HCT116 (cell line): ENCODE measurements at regions not wholly inside any gene's neighbourhood (a gene's known extent, or its start where the extent isn't known, plus 50 kb on each side); places are given as distances from the start of the nearest gene placed in this dataset.
A peak's percentile ranks its signal among the peaks of the same experiment; 100 is the strongest.

Experiments
- CEBPB ChIP-seq: IDR thresholded peaks from 2 replicates; pipeline ENCODE4 v1.6.1; 2012; ENCODE audit warnings: low read depth
- MAX ChIP-seq: IDR thresholded peaks from 2 replicates; pipeline ENCODE4 v1.6.1; 2012
- POLR2A ChIP-seq: IDR thresholded peaks from 2 replicates; pipeline ENCODE4 v1.7.0; 2011; ENCODE audit warnings: borderline replicate concordance; ENCODE audit not compliant: insufficient read depth, insufficient read length; ENCODE audit errors: extremely low read depth
- REST ChIP-seq: IDR thresholded peaks from 2 replicates; pipeline ENCODE4 v1.6.1; 2012; ENCODE audit warnings: low read depth
- SIN3A ChIP-seq: IDR thresholded peaks from 2 replicates; pipeline ENCODE4 v1.6.1; 2012; ENCODE audit warnings: low read depth
- TCF7L2 ChIP-seq: IDR thresholded peaks from 2 replicates; pipeline ENCODE4 v1.7.0; 2011; ENCODE audit warnings: borderline replicate concordance, inconsistent platforms; ENCODE audit not compliant: insufficient read depth, insufficient read length; ENCODE audit errors: extremely low read depth
- ZNF274 ChIP-seq: fragments of 200-500 bp; sonication (Bioruptor generic); IDR thresholded peaks from 2 replicates; pipeline ENCODE4 v1.6.1; 2014; ENCODE audit warnings: mild to moderate bottlenecking, low read depth, low read length, inconsistent platforms
- TF ChIP-seq, protein P1 (sequence below), 3 experiments: fragments of 200-600 bp in 1 of 3; sonication (generic) in 1 of 3; IDR thresholded peaks in 2 of 3; conservative IDR thresholded peaks in 1 of 3; 2 replicates each; pipeline ENCODE4 v1.5.1; 2012 to 2017; ENCODE audit warnings: low read depth in 2 of 3, low read length in 2 of 3, antibody characterized with exemption in 1 of 3, borderline replicate concordance in 1 of 3, control low read depth in 1 of 3, mild to moderate bottlenecking in 1 of 3, mixed read lengths in 1 of 3, mixed run types in 1 of 3, moderate library complexity in 1 of 3; ENCODE audit not compliant: insufficient read depth in 1 of 3

- TF ChIP-seq, protein P1, sequence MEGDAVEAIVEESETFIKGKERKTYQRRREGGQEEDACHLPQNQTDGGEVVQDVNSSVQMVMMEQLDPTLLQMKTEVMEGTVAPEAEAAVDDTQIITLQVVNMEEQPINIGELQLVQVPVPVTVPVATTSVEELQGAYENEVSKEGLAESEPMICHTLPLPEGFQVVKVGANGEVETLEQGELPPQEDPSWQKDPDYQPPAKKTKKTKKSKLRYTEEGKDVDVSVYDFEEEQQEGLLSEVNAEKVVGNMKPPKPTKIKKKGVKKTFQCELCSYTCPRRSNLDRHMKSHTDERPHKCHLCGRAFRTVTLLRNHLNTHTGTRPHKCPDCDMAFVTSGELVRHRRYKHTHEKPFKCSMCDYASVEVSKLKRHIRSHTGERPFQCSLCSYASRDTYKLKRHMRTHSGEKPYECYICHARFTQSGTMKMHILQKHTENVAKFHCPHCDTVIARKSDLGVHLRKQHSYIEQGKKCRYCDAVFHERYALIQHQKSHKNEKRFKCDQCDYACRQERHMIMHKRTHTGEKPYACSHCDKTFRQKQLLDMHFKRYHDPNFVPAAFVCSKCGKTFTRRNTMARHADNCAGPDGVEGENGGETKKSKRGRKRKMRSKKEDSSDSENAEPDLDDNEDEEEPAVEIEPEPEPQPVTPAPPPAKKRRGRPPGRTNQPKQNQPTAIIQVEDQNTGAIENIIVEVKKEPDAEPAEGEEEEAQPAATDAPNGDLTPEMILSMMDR (IDR thresholded peaks at IDR 0.05 in 2 of 3, conservative IDR thresholded peaks at IDR 0.05 in 1 of 3; ENCODE audit: borderline replicate concordance in 1 of 3, insufficient read depth in 1 of 3, low read depth in 2 of 3, low read length in 2 of 3): no peak
- TF ChIP-seq ZNF274 (no peak), TCF7L2 (peak; percentile 58), SIN3A (no peak), POLR2A (no peak), CEBPB (no peak), REST (no peak), MAX (no peak)
Observed at GRCh38 chr4:57249083-57249482, 138.9 kb upstream of the IGFBP7 start.
